DND-41 (cell line): ENCODE measurements at regions not wholly inside any gene's neighbourhood (a gene's known extent, or its start where the extent isn't known, plus 50 kb on each side); places are given as distances from the start of the nearest gene placed in this dataset.

ENCODE experiments used
- EZH2 ChIP-seq: IDR thresholded peaks from 3 replicates; pipeline ENCODE4 v1.6.1; 2012; ENCODE audit warnings: borderline replicate concordance, low read depth, mild to moderate bottlenecking, moderate library complexity, low read length, inconsistent platforms; ENCODE audit not compliant: severe bottlenecking
- TF ChIP-seq, protein P1 (sequence below): IDR thresholded peaks from 2 replicates; pipeline ENCODE4 v1.5.1; 2012; ENCODE audit warnings: borderline replicate concordance, low read length, moderate library complexity, mild to moderate bottlenecking; ENCODE audit not compliant: poor library complexity, severe bottlenecking; ENCODE audit errors: extremely low read depth

DNA sequence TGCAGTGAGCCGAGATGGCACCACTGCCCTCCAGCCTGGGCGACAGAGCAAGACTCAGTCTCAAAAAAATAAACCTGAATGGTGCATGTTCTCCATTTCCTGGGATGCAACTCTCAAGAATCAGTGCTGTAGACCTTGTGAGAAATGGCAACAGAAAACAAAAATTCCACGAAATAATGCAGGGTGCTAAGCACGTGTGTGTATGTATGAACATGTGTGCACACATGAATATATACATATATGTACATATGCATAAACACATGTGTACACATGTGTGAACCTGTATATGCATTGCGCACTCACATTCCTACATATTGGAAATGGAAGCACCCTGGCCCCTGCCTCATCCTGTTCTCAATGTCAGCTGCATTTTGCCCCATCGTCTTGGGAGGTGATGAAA lies 548.5 kb downstream of the TCERG1L start:
- TF ChIP-seq, protein P1, sequence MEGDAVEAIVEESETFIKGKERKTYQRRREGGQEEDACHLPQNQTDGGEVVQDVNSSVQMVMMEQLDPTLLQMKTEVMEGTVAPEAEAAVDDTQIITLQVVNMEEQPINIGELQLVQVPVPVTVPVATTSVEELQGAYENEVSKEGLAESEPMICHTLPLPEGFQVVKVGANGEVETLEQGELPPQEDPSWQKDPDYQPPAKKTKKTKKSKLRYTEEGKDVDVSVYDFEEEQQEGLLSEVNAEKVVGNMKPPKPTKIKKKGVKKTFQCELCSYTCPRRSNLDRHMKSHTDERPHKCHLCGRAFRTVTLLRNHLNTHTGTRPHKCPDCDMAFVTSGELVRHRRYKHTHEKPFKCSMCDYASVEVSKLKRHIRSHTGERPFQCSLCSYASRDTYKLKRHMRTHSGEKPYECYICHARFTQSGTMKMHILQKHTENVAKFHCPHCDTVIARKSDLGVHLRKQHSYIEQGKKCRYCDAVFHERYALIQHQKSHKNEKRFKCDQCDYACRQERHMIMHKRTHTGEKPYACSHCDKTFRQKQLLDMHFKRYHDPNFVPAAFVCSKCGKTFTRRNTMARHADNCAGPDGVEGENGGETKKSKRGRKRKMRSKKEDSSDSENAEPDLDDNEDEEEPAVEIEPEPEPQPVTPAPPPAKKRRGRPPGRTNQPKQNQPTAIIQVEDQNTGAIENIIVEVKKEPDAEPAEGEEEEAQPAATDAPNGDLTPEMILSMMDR: no peak
- TF ChIP-seq EZH2: no peak
